Naive B cell (primary cell): ENCODE measurements at regions not wholly inside any gene's neighbourhood (a gene's known extent, or its start where the extent isn't known, plus 50 kb on each side); places are given as distances from the start of the nearest gene placed in this dataset.
A peak's percentile ranks its signal among the peaks of the same experiment; 100 is the strongest.
"Not testable (repeated sequence)": the region's sequence is repeated elsewhere in the genome, so short reads cannot be mapped to it uniquely, and the experiment has no call there.

ENCODE experiments used
- ATAC-seq, 2 donors: fragments of 150-1000 bp; cut with Tn5 transposase; 2 replicates each; pipeline ENCODE4 v1.10.0; 2021; ENCODE audit warnings: low read depth in 2 of 2, mild to moderate bottlenecking in 2 of 2, moderate library complexity in 2 of 2
- DNase-seq: peaks from one replicate; pipeline ENCODE4 v3.0.0; 2022
- H3K27ac Mint-ChIP-seq, 6 donors: one replicate each; pipeline ENCODE4 v1.8.0; 2020 to 2022; ENCODE audit warnings: mild to moderate bottlenecking in 6 of 6, mixed read lengths in 6 of 6, moderate library complexity in 5 of 6, inconsistent platforms in 2 of 6
- H3K27me3 Mint-ChIP-seq, 3 donors: one replicate each; pipeline ENCODE4 v1.8.0; 2021 to 2022; ENCODE audit warnings: mixed read lengths in 3 of 3, mild to moderate bottlenecking in 1 of 3
- H3K36me3 Mint-ChIP-seq, 2 donors: one replicate each; pipeline ENCODE4 v1.8.0; 2020 to 2022; ENCODE audit warnings: mixed read lengths in 2 of 2, inconsistent platforms in 1 of 2, mild to moderate bottlenecking in 1 of 2
- H3K4me1 Mint-ChIP-seq, 3 donors: one replicate each; pipeline ENCODE4 v1.8.0; 2020 to 2022; ENCODE audit warnings: mixed read lengths in 3 of 3, inconsistent platforms in 1 of 3, mild to moderate bottlenecking in 1 of 3, moderate library complexity in 1 of 3
- H3K4me3 Mint-ChIP-seq, 8 donors: one replicate each; pipeline ENCODE4 v1.8.0; 2020 to 2022; ENCODE audit warnings: mild to moderate bottlenecking in 8 of 8, mixed read lengths in 8 of 8, moderate library complexity in 8 of 8, inconsistent platforms in 2 of 8
- H3K9me3 Mint-ChIP-seq, 7 donors: one replicate each; pipeline ENCODE4 v1.8.0; 2020 to 2022; ENCODE audit warnings: mixed read lengths in 7 of 7, mild to moderate bottlenecking in 5 of 7, inconsistent platforms in 2 of 7, moderate library complexity in 1 of 7

- H3K9me3 Mint-ChIP-seq, H3K36me3 Mint-ChIP-seq, H3K27ac Mint-ChIP-seq, H3K27me3 Mint-ChIP-seq, DNase-seq, H3K4me3 Mint-ChIP-seq, ATAC-seq, H3K4me1 Mint-ChIP-seq: not testable (repeated sequence)
Observed at GRCh38 chr1:228611707-228612106, 123.6 kb upstream of the RHOU start.

- ATAC-seq, H3K27me3 Mint-ChIP-seq, H3K4me1 Mint-ChIP-seq, H3K9me3 Mint-ChIP-seq, H3K36me3 Mint-ChIP-seq, DNase-seq: not testable (repeated sequence)
- H3K27ac Mint-ChIP-seq: peak overlapping the region in 1 of 6 donors; percentile 69
- H3K4me3 Mint-ChIP-seq: peak overlapping the region in 6 of 8 donors; percentile 39 to 93 (median 74)
Observed at GRCh38 chr1:228622002-228622716, 113.1 kb upstream of the RHOU start.

DNA sequence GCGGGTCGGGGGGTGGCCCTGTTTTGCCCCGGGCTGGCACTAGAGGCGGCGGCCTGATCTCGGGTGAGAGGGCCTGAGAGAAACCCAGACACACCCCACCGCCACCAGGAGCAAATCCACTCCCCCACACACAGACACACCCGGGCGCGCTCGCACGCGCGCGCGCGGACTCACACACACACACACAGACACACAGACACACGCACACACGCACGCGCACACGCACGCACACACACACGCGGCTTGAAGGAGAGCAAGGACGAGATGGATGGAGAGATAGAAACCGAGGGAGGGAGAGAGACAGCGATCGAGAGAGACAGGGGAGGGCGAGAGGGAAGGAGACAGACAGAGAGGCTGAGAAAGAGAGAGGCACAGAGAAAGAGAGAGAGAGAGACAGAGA is 108.8 kb upstream of the RHOU start:
- not testable (repeated sequence) for ATAC-seq, H3K27me3 Mint-ChIP-seq, H3K27ac Mint-ChIP-seq, H3K9me3 Mint-ChIP-seq, DNase-seq, H3K36me3 Mint-ChIP-seq, H3K4me1 Mint-ChIP-seq, H3K4me3 Mint-ChIP-seq

- DNase-seq, H3K27ac Mint-ChIP-seq: not testable (repeated sequence)
Observed at GRCh38 chr1:228632858-228633257, 102.4 kb upstream of the RHOU start.

DNA sequence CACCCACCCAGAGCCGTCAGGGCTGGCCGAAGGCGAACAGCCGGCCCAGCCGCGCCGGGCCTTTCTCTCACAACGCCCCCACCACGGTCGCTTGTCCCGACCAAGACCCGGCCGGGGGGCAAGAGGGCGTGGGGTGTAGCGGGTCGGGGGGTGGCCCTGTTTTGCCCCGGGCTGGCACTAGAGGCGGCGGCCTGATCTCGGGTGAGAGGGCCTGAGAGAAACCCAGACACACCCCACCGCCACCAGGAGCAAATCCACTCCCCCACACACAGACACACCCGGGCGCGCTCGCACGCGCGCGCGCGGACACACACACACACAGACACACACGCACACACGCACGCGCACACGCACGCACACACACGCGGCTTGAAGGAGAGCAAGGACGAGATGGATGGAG is 100.0 kb upstream of the RHOU start:
- H3K4me3 Mint-ChIP-seq, H3K4me1 Mint-ChIP-seq, H3K27ac Mint-ChIP-seq, H3K36me3 Mint-ChIP-seq, ATAC-seq, H3K27me3 Mint-ChIP-seq, H3K9me3 Mint-ChIP-seq: not testable (repeated sequence)
- peak; percentile 21 for DNase-seq

More at GRCh38 chr1:228632858-228633257, 102.4 kb upstream of the RHOU start:
- ATAC-seq, H3K4me1 Mint-ChIP-seq, H3K36me3 Mint-ChIP-seq, H3K9me3 Mint-ChIP-seq, H3K27me3 Mint-ChIP-seq, H3K4me3 Mint-ChIP-seq: not testable (repeated sequence)

GRCh38 chr1:228637529-228637928 is 97.8 kb upstream of the RHOU start:
- ATAC-seq, H3K27ac Mint-ChIP-seq, DNase-seq, H3K4me3 Mint-ChIP-seq, H3K4me1 Mint-ChIP-seq, H3K27me3 Mint-ChIP-seq, H3K36me3 Mint-ChIP-seq, H3K9me3 Mint-ChIP-seq: not testable (repeated sequence)

- Mint-ChIP-seq H3K4me1 (peaks cover 23 to 28% (median 27%) of the 10 kb centered on the region in 3 donors), H3K27ac (peak overlapping the region; percentile 51 to 97 (median 79)), H3K27me3 (peaks cover 40 to 55% (median 42%) of the 10 kb centered on the region in 3 donors), H3K36me3 (peaks cover 0 to 19% of the 10 kb centered on the region in 2 donors), H3K9me3 (peaks cover 0 to 10% (median 2%) of the 10 kb centered on the region in 7 donors), H3K4me3 (peak overlapping the region; percentile 85 to 99 (median 94))
- DNase-seq: peak; percentile 42
- ATAC-seq: peak; percentile 76 to 89
Observed at GRCh38 chr1:228646717-228647522, 88.4 kb upstream of the RHOU start.

- H3K27me3 Mint-ChIP-seq: peaks cover 46 to 60% (median 48%) of the 10 kb centered on the region in 3 donors
- ATAC-seq: peak in 1 of 2 donors; percentile 36
Observed at GRCh38 chr1:228647523-228648444, 87.5 kb upstream of the RHOU start.

DNA sequence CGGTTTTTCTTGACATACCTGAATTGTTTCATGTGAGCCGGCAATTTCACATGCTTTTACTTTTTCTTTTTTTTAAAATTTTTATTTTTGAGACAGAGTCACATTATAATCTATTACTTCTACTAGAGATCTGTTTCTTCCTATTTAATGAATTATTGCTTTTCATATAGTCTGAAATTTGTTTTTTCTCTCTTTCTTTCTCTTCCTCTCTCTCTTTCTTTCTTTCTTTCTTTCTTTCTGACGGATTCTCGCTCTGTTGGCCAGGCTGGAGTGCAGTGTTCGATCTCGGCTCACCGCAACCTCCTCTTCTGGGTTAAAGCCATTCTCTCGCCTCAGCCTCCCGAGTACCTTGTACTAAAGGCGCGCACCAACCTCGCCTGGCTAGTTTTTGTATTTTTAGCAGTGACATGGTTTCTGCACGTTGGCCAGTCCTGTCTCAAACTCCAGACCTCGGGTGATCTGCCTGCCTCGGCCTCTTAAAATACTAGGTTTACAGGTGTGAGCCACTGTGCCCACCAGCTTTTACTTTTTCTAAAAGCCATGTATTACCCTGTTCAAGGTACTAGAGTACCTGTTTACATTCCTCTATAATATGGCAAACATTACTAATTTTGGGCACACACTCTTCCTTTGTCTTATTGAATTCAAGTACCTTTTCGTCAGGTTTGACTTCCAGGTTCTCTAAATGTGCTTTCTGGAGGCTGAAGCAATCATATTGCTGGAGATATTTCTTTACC is 86.5 kb upstream of the RHOU start:
- H3K4me1 Mint-ChIP-seq: peaks cover 23 to 28% (median 27%) of the 10 kb centered on the region in 3 donors
- H3K27me3 Mint-ChIP-seq: peaks cover 46 to 66% (median 48%) of the 10 kb centered on the region in 3 donors
- H3K9me3 Mint-ChIP-seq: peaks cover 0 to 10% (median 2%) of the 10 kb centered on the region in 7 donors
- no peak for ATAC-seq
- peak overlapping the region; percentile 80 to 99 (median 94) for H3K4me3 Mint-ChIP-seq
- peak overlapping the region in 1 of 6 donors; percentile 84 for H3K27ac Mint-ChIP-seq
- DNase-seq: no peak
- H3K36me3 Mint-ChIP-seq: peaks cover 0 to 19% of the 10 kb centered on the region in 2 donors

More at GRCh38 chr1:228647523-228648444, 87.5 kb upstream of the RHOU start:
- Mint-ChIP-seq H3K4me1 (peaks cover 23 to 28% (median 27%) of the 10 kb centered on the region in 3 donors), H3K36me3 (peaks cover 0 to 19% of the 10 kb centered on the region in 2 donors), H3K27ac (peak overlapping the region in 4 of 6 donors; percentile 6 to 94 (median 74)), H3K4me3 (peak overlapping the region; percentile 85 to 99 (median 94)), H3K9me3 (peaks cover 0 to 10% (median 2%) of the 10 kb centered on the region in 7 donors)
- DNase-seq: peak; percentile 5

- Mint-ChIP-seq H3K4me3 (peak overlapping the region in 3 of 8 donors; percentile 9 to 21 (median 15)), H3K36me3 (peaks cover 0 to 19% of the 10 kb centered on the region in 2 donors), H3K4me1 (peaks cover 23 to 28% (median 27%) of the 10 kb centered on the region in 3 donors), H3K27ac (no peak overlapping the region), H3K27me3 (peaks cover 46 to 74% (median 48%) of the 10 kb centered on the region in 3 donors), H3K9me3 (peaks cover 0 to 10% (median 2%) of the 10 kb centered on the region in 7 donors)
- no peak for DNase-seq
- ATAC-seq: no peak
Observed at GRCh38 chr1:228650141-228650540, 85.1 kb upstream of the RHOU start.

GRCh38 chr1:228650946-228651345 is 84.3 kb upstream of the RHOU start:
- DNase-seq (no peak), ATAC-seq (no peak)
- H3K36me3 Mint-ChIP-seq: peaks cover 0 to 19% of the 10 kb centered on the region in 2 donors
- peaks cover 0 to 10% (median 2%) of the 10 kb centered on the region in 7 donors for H3K9me3 Mint-ChIP-seq
- H3K27ac Mint-ChIP-seq: no peak overlapping the region
- peaks cover 23 to 28% (median 27%) of the 10 kb centered on the region in 3 donors for H3K4me1 Mint-ChIP-seq
- peaks cover 53 to 81% (median 54%) of the 10 kb centered on the region in 3 donors for H3K27me3 Mint-ChIP-seq
- H3K4me3 Mint-ChIP-seq: peak overlapping the region in 1 of 8 donors; percentile 21

- no peak for ATAC-seq
- Mint-ChIP-seq H3K9me3 (peaks cover 0 to 4% (median 2%) of the 10 kb centered on the region in 7 donors), H3K4me3 (peak overlapping the region in 1 of 8 donors; percentile 64), H3K27ac (no peak overlapping the region), H3K27me3 (peaks cover 50 to 82% (median 56%) of the 10 kb centered on the region in 3 donors), H3K36me3 (peaks cover 0 to 11% of the 10 kb centered on the region in 2 donors), H3K4me1 (peaks cover 15 to 21% (median 20%) of the 10 kb centered on the region in 3 donors)
- no peak for DNase-seq
Observed at GRCh38 chr1:228652116-228652515, 83.2 kb upstream of the RHOU start.
